ENCODE measurements at regions not wholly inside any gene's neighbourhood (a gene's known extent, or its start where the extent isn't known, plus 50 kb on each side); places are given as distances from the start of the nearest gene placed in this dataset.

DNA sequence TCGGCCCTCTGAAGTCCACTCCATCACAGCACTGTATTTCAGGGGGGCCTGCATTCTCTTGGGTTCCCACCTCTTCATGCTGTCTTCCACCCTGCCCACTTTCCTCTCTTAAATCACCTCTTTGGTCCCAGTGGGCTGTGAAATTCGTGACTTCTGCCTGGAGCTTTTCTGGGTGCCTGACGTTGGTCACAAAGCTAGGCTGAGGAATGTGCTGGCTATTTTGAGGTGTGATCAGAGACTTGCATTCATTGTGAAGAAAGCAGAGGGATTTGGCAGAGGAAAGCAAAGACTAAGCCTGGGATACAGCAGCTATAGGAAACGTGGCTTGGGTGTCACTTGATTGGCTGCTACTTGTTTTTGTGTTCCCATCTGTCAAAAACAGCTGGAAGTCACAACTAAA is 202.5 kb downstream of the SATB1 start:
- Histone ChIP-seq H3K4me3 (replicated peaks in 1 of 3) (no peak overlapping the region), H3K36me3 (no peaks in the 10 kb centered on the region), H3K27ac (no peak overlapping the region), H3K4me1 (no peaks in the 10 kb centered on the region), H3K9me3 (no peaks in the 10 kb centered on the region), H3K27me3 (no peaks in the 10 kb centered on the region)
- TF ChIP-seq, protein P1, sequence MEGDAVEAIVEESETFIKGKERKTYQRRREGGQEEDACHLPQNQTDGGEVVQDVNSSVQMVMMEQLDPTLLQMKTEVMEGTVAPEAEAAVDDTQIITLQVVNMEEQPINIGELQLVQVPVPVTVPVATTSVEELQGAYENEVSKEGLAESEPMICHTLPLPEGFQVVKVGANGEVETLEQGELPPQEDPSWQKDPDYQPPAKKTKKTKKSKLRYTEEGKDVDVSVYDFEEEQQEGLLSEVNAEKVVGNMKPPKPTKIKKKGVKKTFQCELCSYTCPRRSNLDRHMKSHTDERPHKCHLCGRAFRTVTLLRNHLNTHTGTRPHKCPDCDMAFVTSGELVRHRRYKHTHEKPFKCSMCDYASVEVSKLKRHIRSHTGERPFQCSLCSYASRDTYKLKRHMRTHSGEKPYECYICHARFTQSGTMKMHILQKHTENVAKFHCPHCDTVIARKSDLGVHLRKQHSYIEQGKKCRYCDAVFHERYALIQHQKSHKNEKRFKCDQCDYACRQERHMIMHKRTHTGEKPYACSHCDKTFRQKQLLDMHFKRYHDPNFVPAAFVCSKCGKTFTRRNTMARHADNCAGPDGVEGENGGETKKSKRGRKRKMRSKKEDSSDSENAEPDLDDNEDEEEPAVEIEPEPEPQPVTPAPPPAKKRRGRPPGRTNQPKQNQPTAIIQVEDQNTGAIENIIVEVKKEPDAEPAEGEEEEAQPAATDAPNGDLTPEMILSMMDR (IDR thresholded peaks at IDR 0.05): no peak
- TF ChIP-seq POLR2A (IDR thresholded peaks at IDR 0.05): no peak
- 47 to 48% methylated on average over 4 of the region's 4 CpGs for WGBS, 2 donors
- intact Hi-C loops (cut with DNase I): no loop called here
- DNase-seq: no peak

DNA sequence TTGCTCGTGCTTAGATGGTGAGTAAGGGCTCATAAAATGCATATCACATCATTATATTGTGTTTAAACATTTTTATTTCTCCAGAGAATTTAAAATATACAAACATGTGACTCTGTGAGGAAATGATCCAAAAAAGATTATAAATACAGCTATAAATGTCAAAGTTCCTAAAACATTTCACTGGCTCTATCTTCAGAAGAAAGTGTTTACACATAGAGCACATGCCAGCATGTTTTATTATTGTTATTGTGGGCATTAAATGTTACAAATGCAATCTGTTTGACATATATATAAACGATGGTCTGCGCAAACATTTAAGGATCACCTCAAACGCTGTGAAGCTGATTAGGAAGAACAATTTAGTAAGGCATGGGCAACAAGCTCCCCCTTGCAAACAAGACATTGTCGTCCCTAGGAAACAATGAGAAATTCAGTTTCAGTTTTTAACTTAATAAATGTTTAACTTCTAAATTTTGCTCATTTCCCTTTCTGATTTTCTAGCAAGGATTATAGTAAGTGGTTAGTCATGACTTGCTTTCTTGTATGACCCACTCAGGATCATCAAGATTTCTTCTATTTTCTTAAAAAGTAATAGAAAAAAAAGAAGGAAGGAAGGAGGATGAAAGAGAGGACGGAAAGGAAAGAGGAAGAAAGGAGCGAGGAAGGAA is 207.5 kb downstream of the SATB1 start:
- intact Hi-C loops (cut with DNase I): no loop called here
- no peak for DNase-seq
- no peak overlapping the region for H3K27ac ChIP-seq
- H3K9me3 ChIP-seq: no peaks in the 10 kb centered on the region
- no peak overlapping the region for H3K4me3 ChIP-seq (replicated peaks in 1 of 3)
- TF ChIP-seq, protein P1 (IDR thresholded peaks at IDR 0.05): no peak
- TF ChIP-seq POLR2A (IDR thresholded peaks at IDR 0.05): no peak
- H3K4me1 ChIP-seq: no peaks in the 10 kb centered on the region
- H3K27me3 ChIP-seq: no peaks in the 10 kb centered on the region
- 68 to 69% methylated on average over 7 of the region's 7 CpGs for WGBS, 2 donors
- H3K36me3 ChIP-seq: no peaks in the 10 kb centered on the region

DNA sequence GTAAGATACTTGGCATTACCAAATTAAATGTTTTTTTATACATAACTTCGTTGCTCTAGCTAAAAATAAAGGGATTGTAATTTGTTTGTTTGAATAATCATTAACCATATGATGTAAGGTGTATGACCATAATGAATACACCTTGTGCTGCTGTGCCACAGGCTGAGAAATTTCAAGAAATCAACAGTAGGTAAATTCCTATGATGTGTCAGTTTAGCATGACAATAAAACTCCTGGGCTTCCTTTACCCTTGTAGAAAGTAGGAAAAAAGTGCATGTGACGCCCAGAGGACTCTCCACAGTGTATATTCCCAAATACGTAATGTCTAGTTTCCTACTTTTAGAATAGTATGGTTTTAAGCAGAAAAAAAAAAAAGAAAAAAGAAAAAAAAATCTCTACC is 208.1 kb downstream of the SATB1 start:
- intact Hi-C loops (cut with DNase I): no loop called here
- H3K27ac ChIP-seq: no peak overlapping the region
- H3K27me3 ChIP-seq: no peaks in the 10 kb centered on the region

DNA sequence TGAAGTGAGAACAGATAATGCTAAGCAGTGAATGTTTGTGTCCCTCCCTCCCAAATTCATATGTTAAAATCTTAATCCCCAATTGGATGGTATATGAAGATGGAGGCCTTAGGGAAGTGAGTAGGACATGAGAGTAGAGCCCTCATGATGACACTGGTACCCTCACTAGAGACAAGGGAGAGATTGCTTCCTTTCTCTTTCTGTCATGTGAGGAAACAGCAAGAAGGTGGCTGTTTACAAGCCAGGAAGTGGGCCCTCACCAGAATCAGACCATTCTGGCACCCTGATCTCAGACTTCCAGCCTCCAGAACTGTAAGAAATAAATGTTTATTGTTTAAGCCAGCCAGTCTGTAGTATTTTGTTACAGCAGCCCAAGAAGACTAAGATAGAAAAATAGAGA is 209.5 kb downstream of the SATB1 start:
- no peaks in the 10 kb centered on the region for H3K27me3 ChIP-seq
- no peak overlapping the region for H3K4me3 ChIP-seq (replicated peaks in 1 of 3)
- H3K27ac ChIP-seq: no peak overlapping the region
- no peak for DNase-seq
- no peaks in the 10 kb centered on the region for H3K36me3 ChIP-seq
- TF ChIP-seq POLR2A (IDR thresholded peaks at IDR 0.05): no peak
- TF ChIP-seq, protein P1 (IDR thresholded peaks at IDR 0.05): no peak
- no peaks in the 10 kb centered on the region for H3K4me1 ChIP-seq
- intact Hi-C loops (cut with DNase I): no loop called here
- H3K9me3 ChIP-seq: no peaks in the 10 kb centered on the region

More for the DNA sequence above, 208.1 kb downstream of the SATB1 start:
- DNase-seq: no peak
- no peak overlapping the region for H3K4me3 ChIP-seq (replicated peaks in 1 of 3)
- 75 to 76% methylated on average over 3 of the region's 3 CpGs for WGBS, 2 donors
- H3K4me1 ChIP-seq: no peaks in the 10 kb centered on the region
- H3K36me3 ChIP-seq: no peaks in the 10 kb centered on the region
- H3K9me3 ChIP-seq: no peaks in the 10 kb centered on the region
- TF ChIP-seq, protein P1 (IDR thresholded peaks at IDR 0.05): no peak
- TF ChIP-seq POLR2A (IDR thresholded peaks at IDR 0.05): no peak

DNA sequence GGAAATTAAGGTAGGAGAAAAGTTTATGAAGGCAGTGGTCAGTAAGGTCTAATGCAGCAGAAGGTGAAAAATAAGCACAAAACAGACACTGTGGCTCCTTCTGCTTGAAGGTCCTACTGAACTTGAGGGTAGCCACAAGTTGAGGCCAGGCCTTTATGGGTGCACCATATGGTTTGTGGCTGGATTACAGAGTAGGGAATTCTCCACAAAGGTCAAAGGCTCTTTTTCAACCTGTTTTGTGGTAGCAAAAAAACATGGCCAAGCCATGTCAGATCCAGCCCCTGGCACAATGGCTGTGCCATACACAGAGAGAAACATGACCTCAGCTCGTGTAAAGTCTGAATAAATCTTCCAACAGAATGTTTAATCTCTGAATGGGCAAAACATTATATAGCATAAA is 214.0 kb downstream of the SATB1 start:
- Histone ChIP-seq H3K27ac (no peak overlapping the region), H3K27me3 (no peaks in the 10 kb centered on the region), H3K9me3 (no peaks in the 10 kb centered on the region), H3K36me3 (no peaks in the 10 kb centered on the region), H3K4me1 (no peaks in the 10 kb centered on the region), H3K4me3 (replicated peaks in 1 of 3) (no peak overlapping the region)
- WGBS, 2 donors: 79 to 89% methylated on average over 1 of the region's 1 CpG
- intact Hi-C loops (cut with DNase I): no loop called here
- DNase-seq: no peak
- TF ChIP-seq POLR2A (IDR thresholded peaks at IDR 0.05): no peak
- TF ChIP-seq, protein P1 (IDR thresholded peaks at IDR 0.05): no peak
